ENCODE measurements at regions not wholly inside any gene's neighbourhood (a gene's known extent, or its start where the extent isn't known, plus 50 kb on each side); places are given as distances from the start of the nearest gene placed in this dataset.

DNA sequence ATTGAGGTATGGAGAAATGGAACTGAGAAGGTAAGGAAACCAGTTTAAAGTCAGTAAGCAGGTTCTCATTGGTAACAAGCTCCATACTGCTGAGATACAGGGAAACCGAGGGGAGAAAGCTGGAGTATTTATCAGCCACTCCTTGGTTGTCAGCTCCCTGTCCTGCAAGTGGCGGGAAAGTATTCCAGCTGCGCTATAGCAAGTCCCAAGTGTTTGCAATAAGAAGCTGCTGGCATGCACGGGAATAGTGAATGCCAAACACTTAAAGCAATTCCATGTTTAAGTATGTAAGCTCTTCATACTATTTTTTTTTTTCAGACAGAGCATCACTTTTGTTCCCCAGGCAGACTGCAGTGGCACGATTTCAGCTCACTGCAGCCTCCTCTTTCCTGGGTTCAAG is 1601.1 kb downstream of the SUCLG1 start:
- Histone ChIP-seq H3K27me3 (no peaks in the 10 kb centered on the region), H3K9me3 (no peaks in the 10 kb centered on the region), H3K36me3 (no peaks in the 10 kb centered on the region), H3K4me1 (no peaks in the 10 kb centered on the region), H3K4me3 (ENCODE audit: low read depth, low read length) (no peak overlapping the region)
- TF ChIP-seq, protein P1, sequence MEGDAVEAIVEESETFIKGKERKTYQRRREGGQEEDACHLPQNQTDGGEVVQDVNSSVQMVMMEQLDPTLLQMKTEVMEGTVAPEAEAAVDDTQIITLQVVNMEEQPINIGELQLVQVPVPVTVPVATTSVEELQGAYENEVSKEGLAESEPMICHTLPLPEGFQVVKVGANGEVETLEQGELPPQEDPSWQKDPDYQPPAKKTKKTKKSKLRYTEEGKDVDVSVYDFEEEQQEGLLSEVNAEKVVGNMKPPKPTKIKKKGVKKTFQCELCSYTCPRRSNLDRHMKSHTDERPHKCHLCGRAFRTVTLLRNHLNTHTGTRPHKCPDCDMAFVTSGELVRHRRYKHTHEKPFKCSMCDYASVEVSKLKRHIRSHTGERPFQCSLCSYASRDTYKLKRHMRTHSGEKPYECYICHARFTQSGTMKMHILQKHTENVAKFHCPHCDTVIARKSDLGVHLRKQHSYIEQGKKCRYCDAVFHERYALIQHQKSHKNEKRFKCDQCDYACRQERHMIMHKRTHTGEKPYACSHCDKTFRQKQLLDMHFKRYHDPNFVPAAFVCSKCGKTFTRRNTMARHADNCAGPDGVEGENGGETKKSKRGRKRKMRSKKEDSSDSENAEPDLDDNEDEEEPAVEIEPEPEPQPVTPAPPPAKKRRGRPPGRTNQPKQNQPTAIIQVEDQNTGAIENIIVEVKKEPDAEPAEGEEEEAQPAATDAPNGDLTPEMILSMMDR (IDR thresholded peaks at IDR 0.05; ENCODE audit: low read depth, low read length), result no peak
- no peak for DNase-seq

DNA sequence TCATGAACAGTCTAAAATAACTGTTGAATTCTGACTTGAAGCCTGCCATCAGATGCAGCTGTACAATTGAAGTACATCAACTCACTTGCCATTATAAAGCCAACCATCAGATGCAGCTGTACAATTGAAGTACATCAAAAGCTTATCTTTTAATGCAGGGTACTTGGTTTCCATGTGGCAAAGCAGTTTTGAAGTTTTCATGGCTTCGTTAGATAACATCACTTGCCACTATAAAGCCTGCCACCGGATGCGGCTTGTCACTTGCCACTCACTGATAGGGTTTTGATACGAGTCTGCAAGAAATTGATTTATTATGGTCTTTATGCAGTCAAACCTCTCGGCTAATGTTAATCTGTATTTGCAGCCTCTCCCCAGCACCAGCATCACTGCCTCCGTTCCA is 1605.8 kb downstream of the SUCLG1 start:
- H3K4me3 ChIP-seq (ENCODE audit: low read depth, low read length), result no peak overlapping the region
- H3K4me1 ChIP-seq, result no peaks in the 10 kb centered on the region
- H3K9me3 ChIP-seq, result no peaks in the 10 kb centered on the region
- H3K27me3 ChIP-seq, result no peaks in the 10 kb centered on the region
- no peaks in the 10 kb centered on the region for H3K36me3 ChIP-seq
- DNase-seq, result no peak
- TF ChIP-seq, protein P1 (IDR thresholded peaks at IDR 0.05; ENCODE audit: low read depth, low read length), result no peak

DNA sequence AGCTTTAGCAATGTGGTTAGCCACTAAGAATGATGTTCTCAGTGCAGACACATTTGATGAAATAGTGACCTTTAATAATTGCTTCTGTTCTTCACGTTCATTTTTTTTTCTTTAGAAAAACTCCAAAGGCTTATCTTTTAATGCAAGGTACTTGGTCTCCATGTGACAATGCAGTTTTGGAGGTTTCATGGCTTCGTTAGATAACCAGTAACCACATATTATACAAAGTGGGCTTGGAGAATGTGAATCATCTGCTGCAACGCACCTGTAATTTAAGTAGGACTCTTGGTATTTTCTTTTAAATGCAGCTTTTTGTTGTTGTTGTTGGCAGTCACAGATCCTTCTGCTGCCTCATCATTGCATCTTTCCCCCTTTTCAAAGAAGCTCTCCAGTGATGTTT is 1606.3 kb downstream of the SUCLG1 start:
- H3K4me3 ChIP-seq (ENCODE audit: low read depth, low read length), result no peak overlapping the region
- TF ChIP-seq, protein P1 (IDR thresholded peaks at IDR 0.05; ENCODE audit: low read depth, low read length), result no peak

DNA sequence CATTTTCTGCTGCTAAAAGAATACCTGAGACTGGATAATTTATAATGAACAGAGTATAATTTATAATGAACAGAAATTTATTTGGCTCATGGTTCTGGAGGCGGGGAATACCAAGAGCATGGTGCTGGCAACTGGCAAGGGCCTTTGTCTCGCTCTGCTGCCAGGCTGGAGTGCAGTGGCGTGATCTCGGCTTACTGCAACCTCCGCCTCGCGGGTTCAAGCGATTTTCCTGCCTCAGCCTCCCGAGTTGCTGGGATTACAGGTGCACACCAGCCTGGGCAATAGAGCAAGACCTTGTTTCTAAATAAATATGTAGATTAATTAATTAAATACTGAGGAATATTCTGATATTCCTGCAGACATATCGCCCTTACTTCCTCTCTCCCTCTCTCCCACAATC is 1610.8 kb downstream of the SUCLG1 start:
- H3K4me3 ChIP-seq (ENCODE audit: low read depth, low read length), result no peak overlapping the region
- no peaks in the 10 kb centered on the region for H3K36me3 ChIP-seq
- no peaks in the 10 kb centered on the region for H3K9me3 ChIP-seq
- H3K27me3 ChIP-seq, result no peaks in the 10 kb centered on the region
- TF ChIP-seq, protein P1 (IDR thresholded peaks at IDR 0.05; ENCODE audit: low read depth, low read length), result no peak
- no peak for DNase-seq
- no peaks in the 10 kb centered on the region for H3K4me1 ChIP-seq

More for the DNA sequence above, 1606.3 kb downstream of the SUCLG1 start:
- DNase-seq, result no peak
- H3K27me3 ChIP-seq, result no peaks in the 10 kb centered on the region
- no peaks in the 10 kb centered on the region for H3K9me3 ChIP-seq
- no peaks in the 10 kb centered on the region for H3K36me3 ChIP-seq
- H3K4me1 ChIP-seq, result no peaks in the 10 kb centered on the region

DNA sequence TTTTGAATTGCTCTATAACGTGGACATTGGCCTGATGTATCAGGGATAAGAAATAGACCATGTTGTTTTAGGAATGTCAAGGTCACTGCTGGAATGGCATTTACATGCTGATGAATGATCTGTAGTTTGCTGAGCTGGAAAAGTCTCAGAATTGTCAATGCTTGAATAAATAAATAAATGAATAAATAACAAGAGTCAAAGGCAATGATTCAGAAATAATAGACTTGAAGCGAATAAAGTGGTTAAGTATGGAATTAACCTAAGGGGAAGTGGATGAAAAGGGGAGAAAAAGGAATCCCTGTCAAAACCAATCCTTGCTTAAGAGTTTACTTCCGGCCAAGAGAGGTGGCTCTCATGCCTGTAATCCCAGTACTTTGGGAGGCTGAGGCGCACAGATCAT is 1620.0 kb downstream of the SUCLG1 start:
- no peaks in the 10 kb centered on the region for H3K4me1 ChIP-seq
- no peaks in the 10 kb centered on the region for H3K9me3 ChIP-seq
- H3K27me3 ChIP-seq, result no peaks in the 10 kb centered on the region
- no peak for DNase-seq
- no peaks in the 10 kb centered on the region for H3K36me3 ChIP-seq
- no peak overlapping the region for H3K4me3 ChIP-seq (ENCODE audit: low read depth, low read length)
- TF ChIP-seq, protein P1 (IDR thresholded peaks at IDR 0.05; ENCODE audit: low read depth, low read length), result no peak

DNA sequence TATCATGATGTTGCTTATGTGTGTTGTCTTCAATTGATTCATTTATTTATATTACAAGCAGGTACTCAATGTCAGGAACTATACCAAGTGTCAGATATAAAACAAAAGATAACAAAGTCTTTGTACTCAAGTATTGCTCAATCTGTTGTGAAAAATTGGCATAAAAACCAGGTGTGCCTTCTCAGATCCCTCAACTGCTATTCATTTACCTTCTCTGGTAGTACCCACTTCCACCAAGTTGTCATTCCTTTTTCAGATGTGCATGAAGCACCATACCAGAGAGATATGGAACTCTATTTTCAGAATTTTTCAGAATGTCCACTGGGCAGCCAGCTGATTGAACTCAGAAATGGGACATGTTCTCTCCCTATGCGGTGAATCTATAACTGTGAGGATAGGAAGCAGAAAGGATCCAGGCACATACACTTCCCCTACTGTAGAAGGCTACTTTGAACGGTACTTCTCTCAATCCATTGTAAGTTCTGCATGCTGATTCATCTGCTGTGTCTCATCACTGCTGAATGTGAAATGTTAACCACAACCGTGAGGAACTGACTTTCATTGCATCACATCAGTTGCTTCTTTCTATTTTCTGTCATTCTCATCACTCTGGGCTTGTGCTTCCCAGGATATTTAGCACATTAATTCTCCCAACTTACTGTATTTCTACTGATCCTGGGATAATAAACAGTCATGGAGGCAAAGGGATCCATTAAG is 1621.3 kb downstream of the SUCLG1 start:
- TF ChIP-seq, protein P1 (IDR thresholded peaks at IDR 0.05; ENCODE audit: low read depth, low read length), result no peak
- Histone ChIP-seq H3K4me3 (ENCODE audit: low read depth, low read length) (no peak overlapping the region), H3K27me3 (no peaks in the 10 kb centered on the region), H3K4me1 (no peaks in the 10 kb centered on the region), H3K9me3 (no peaks in the 10 kb centered on the region), H3K36me3 (no peaks in the 10 kb centered on the region)
- DNase-seq, result no peak
